Right lobe of liver (tissue), 6 donors: ENCODE measurements at regions not wholly inside any gene's neighbourhood (a gene's known extent, or its start where the extent isn't known, plus 50 kb on each side); places are given as distances from the start of the nearest gene placed in this dataset.

ENCODE experiments used
- ATAC-seq, 4 donors: fragments of 200-7000 bp; cut with Tn5 transposase; one replicate each; pipeline ENCODE4 v1.9.1; 2020; ENCODE audit warnings: mild to moderate bottlenecking in 4 of 4, moderate library complexity in 4 of 4
- DNase-seq, 3 donors: peaks; one replicate each; pipeline ENCODE4 v3.0.0-alpha.2; 2020
- H3K27ac ChIP-seq, 3 donors: fragments of 200-600 bp; one replicate each; pipeline ENCODE4 v1.8.0; 2022
- H3K27me3 ChIP-seq, 2 donors: fragments of 200-600 bp; one replicate each; pipeline ENCODE4 v1.8.0; 2022
- H3K36me3 ChIP-seq, 4 donors: fragments of 200-600 bp; sonication (generic) in 1 of 4; one replicate each; pipeline versions ENCODE4 v1.5.1 to v1.8.0; 2017 to 2022; ENCODE audit warnings: control low read depth in 1 of 4
- H3K4me1 ChIP-seq, 4 donors: fragments of 200-600 bp; sonication (generic) in 1 of 4; one replicate each; pipeline versions ENCODE4 v1.5.1 to v1.8.0; 2017 to 2022; ENCODE audit warnings: control low read depth in 1 of 4
- H3K4me3 ChIP-seq, 3 donors: fragments of 200-600 bp; one replicate each; pipeline ENCODE4 v1.8.0; 2022
- H3K9me3 ChIP-seq, 4 donors: fragments of 200-600 bp; sonication (generic) in 1 of 4; one replicate each; pipeline versions ENCODE4 v1.5.1 to v1.8.0; 2017 to 2022; ENCODE audit warnings: control low read depth in 1 of 4
- POLR2A ChIP-seq: fragments of 450-650 bp; IDR thresholded peaks from one replicate; pipeline ENCODE4 v1.6.1; 2017; ENCODE audit warnings: antibody characterized with exemption, mild to moderate bottlenecking
- WGBS: methylation state at CpG from one replicate; pipeline ENCODE4 v1.1.6; 2018; ENCODE audit warnings: low coverage, low lambda C conversion rate; ENCODE audit not compliant: insufficient coverage; ENCODE audit errors: missing lambda C conversion rate; 5-methylcytosine and 5-hydroxymethylcytosine counted together
- intact Hi-C, 2 donors: fragments of 100-400 bp; cut with DNase I; formaldehyde crosslinking; loops; one replicate each; pipeline versions ENCODE4 v1.11.2 to v1.14.1; 2022
- TF ChIP-seq, protein P1 (sequence below), 4 donors: fragments of 200-600 bp in 3 of 4; fragments of 450-650 bp in 1 of 4; IDR thresholded peaks; one replicate each; pipeline versions ENCODE4 v1.5.1 to v1.8.0; 2016 to 2022; ENCODE audit warnings: antibody characterized with exemption in 4 of 4, mild to moderate bottlenecking in 2 of 4
- donor health status: DM: no; HTN: yes; CAD: no.
- donor health status: DM: no; HTN: no; CAD: no.
- donor health status: DM: no; HTN: no; CAD: no.
- donor health status: DM: no; HTN: yes; CAD: no.
- donor health status: DM: no; HTN: yes; CAD: no.

DNA sequence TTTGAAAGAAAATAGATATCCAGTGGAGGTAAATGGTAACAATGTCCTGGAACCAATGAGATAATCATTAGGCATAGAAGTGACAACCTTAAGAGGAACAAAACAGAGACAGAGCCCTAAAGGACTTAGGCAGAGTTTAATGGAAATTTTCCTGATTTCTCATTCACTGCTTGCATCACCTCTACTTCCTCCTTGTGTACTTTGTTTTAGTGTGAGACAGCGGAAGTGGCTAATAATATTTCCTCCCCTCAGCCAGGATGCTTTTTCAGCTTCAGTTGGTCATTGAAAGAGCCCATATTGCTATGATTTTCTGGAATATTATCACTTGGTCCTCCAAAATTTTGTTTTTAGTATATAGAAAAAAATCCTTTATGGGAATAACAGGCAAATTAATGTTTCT lies 153.4 kb upstream of the MPDZ start:
- TF ChIP-seq POLR2A = no peak
- TF ChIP-seq, protein P1, sequence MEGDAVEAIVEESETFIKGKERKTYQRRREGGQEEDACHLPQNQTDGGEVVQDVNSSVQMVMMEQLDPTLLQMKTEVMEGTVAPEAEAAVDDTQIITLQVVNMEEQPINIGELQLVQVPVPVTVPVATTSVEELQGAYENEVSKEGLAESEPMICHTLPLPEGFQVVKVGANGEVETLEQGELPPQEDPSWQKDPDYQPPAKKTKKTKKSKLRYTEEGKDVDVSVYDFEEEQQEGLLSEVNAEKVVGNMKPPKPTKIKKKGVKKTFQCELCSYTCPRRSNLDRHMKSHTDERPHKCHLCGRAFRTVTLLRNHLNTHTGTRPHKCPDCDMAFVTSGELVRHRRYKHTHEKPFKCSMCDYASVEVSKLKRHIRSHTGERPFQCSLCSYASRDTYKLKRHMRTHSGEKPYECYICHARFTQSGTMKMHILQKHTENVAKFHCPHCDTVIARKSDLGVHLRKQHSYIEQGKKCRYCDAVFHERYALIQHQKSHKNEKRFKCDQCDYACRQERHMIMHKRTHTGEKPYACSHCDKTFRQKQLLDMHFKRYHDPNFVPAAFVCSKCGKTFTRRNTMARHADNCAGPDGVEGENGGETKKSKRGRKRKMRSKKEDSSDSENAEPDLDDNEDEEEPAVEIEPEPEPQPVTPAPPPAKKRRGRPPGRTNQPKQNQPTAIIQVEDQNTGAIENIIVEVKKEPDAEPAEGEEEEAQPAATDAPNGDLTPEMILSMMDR (IDR thresholded peaks at IDR 0.05) = no peak
- H3K4me3 ChIP-seq = no peak overlapping the region
- H3K9me3 ChIP-seq = no peaks in the 10 kb centered on the region
- H3K4me1 ChIP-seq = no peaks in the 10 kb centered on the region
- H3K36me3 ChIP-seq = no peaks in the 10 kb centered on the region
- no peak overlapping the region for H3K27ac ChIP-seq
- no peak for ATAC-seq
- no peaks in the 10 kb centered on the region for H3K27me3 ChIP-seq
- 70% methylated on average over 1 of the region's 1 CpG for WGBS
- DNase-seq = no peak
- intact Hi-C loops = loop anchor here in 1 of 2 donors (10.0 kb wide), 1 partner anchor 922 kb away; no protein-coding TSS in a partner anchor

DNA sequence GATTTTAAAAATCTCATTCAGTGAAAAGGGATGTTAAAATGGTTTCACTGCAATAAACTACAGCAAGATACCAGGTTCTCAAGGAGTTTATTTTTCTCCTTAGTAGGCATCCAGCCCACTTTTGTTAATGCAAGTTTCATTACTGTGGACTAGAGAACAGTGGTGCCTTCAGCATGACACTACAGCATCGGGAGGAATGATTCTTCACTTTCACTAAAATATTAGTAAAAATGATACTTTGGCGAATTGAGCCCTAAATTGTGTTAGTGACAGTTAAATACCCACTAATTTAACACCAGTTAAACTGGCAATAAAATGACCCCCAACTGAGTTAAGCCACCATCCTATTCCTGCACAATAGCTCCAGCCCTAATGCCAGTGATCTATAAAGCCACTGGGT lies 152.2 kb upstream of the MPDZ start:
- no peak for DNase-seq
- Histone ChIP-seq H3K27me3 (no peaks in the 10 kb centered on the region), H3K36me3 (no peaks in the 10 kb centered on the region), H3K4me3 (no peak overlapping the region), H3K4me1 (no peaks in the 10 kb centered on the region), H3K9me3 (no peaks in the 10 kb centered on the region), H3K27ac (no peak overlapping the region)
- TF ChIP-seq POLR2A = no peak
- TF ChIP-seq, protein P1 (IDR thresholded peaks at IDR 0.05) = no peak
- 50% methylated on average over 1 of the region's 2 CpGs for WGBS
- intact Hi-C loops = loop anchor here in 1 of 2 donors (10.0 kb wide), 1 partner anchor 923 kb away; no protein-coding TSS in a partner anchor
- no peak for ATAC-seq

DNA sequence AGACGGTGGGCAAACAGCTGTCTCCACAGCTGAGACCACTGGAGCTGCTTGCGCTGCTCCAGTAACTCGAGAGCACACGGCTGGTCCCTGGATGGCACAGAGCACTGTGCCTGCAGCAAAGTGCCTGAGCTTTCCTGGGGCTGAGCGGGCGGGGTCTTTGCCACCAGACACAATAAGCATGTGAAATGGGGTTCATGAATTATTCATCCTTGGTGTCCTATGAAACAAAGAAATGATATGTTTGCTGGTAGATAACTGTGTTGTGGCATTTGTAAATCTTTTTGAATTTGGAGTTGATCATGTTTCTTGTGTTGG lies 151.7 kb upstream of the MPDZ start:
- DNase-seq = no peak
- H3K27ac ChIP-seq = no peak overlapping the region
- TF ChIP-seq, protein P1 (IDR thresholded peaks at IDR 0.05) = no peak
- no peak for TF ChIP-seq POLR2A
- H3K4me3 ChIP-seq = no peak overlapping the region
- H3K27me3 ChIP-seq = no peaks in the 10 kb centered on the region
- 57% methylated on average over 5 of the region's 6 CpGs for WGBS
- intact Hi-C loops = loop anchor here in 1 of 2 donors (10.0 kb wide), 1 partner anchor 924 kb away; no protein-coding TSS in a partner anchor
- no peaks in the 10 kb centered on the region for H3K4me1 ChIP-seq
- no peaks in the 10 kb centered on the region for H3K36me3 ChIP-seq
- no peak for ATAC-seq
- H3K9me3 ChIP-seq = no peaks in the 10 kb centered on the region

DNA sequence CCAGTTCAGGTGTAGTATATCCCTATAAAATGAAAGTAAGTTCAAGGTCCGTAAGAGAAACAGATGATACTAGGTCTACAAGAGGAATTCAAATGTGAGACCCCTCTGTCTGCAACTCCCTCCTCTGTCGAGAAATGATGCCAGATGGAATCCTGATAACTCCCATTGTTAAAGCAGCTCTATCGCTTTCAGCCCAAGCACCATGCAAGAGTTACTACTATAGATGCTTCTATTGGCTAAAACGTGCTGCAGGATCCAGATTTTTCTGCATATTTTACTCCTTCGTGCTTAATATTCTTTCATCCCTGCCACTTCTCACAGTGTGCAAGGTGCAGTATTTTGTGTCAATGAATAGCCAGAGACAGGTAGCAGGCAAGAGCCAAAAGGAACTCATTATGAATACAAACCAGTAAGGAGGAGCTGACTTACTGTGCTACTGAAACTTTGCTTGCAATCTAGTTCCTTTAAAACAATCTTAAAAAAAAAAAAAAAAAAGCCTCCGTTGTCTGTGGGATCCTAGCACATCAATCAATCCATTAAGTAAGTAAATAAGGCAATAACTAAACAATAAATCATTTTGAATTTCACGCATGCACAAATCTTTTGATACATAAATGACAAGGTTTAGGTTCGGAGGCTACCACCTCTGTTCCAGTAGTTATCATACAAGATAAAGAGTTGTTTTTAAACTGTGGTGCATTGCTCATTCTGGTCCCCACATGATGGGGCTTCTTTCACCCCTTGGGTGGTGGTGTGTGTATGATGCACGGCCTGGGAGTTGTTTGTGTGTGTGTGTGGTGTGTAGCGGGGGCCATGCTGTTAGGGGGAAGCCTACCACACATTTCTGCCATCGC lies 151.1 kb upstream of the MPDZ start:
- intact Hi-C loops = loop anchor here in 1 of 2 donors (10.0 kb wide), 1 partner anchor 924 kb away; no protein-coding TSS in a partner anchor
- DNase-seq = no peak
- ATAC-seq = no peak
- Histone ChIP-seq H3K4me1 (no peaks in the 10 kb centered on the region), H3K36me3 (no peaks in the 10 kb centered on the region), H3K27ac (no peak overlapping the region), H3K27me3 (no peaks in the 10 kb centered on the region), H3K4me3 (no peak overlapping the region), H3K9me3 (no peaks in the 10 kb centered on the region)
- WGBS = 36% methylated on average over 11 of the region's 11 CpGs
- TF ChIP-seq, protein P1 (IDR thresholded peaks at IDR 0.05) = no peak
- no peak for TF ChIP-seq POLR2A
